CD4-positive, alpha-beta T cell treated with Interleukin-15 for 4 hours (primary cell): ENCODE measurements at regions not wholly inside any gene's neighbourhood (a gene's known extent, or its start where the extent isn't known, plus 50 kb on each side); places are given as distances from the start of the nearest gene placed in this dataset.

Experiments used
- DNase-seq: peaks from one replicate; pipeline ENCODE4 v3.0.0-alpha.2; 2020; ENCODE audit warnings: low spot score

GRCh38 chr5:50964746-50965653, 298.6 kb downstream of the PARP8 start:
- no peak for DNase-seq

- no peak for DNase-seq
Observed at GRCh38 chr5:50965654-50966375, 299.4 kb downstream of the PARP8 start.

GRCh38 chr5:50967009-50967562, 300.6 kb downstream of the PARP8 start:
- no peak for DNase-seq

DNA sequence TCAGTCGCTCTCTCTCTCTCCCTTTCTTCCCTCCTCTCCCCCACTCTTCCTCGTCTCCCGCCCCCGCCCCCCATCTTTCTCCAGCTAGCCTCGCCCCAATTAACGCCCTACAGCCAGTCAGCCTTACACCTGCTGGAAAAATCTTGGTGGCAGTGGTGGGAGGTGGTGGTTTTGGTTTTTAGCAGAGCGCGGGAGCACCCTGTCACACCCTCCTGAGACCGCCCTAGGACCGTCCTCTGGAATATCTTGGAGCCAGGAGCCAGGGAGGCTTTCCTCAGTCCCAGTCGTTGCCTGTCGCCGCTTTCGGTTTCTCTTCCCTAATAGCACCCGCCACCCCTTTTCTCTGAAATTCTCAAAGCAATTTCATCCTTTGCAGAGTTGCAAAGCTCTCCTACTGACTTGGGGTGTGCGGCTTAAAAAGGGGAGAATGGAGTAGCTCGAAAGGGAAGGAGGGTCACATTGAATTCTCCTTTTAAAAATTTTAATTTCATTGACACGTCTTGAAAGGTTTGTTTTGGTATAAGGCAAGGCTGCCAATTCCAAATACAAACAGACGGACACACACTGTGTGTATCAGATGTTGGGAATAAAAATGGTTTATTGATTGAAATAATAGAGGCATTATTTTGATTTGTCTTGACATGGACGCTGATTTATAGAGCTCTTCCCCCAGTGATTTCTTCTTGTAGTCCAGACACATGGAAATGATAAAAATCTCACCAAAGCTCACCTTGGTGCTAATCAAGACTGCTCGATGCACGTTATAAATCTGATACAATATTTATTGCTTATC, 301.3 kb downstream of the PARP8 start:
- DNase-seq = no peak

- DNase-seq = no peak
Observed at GRCh38 chr5:50968356-50969149, 302.1 kb downstream of the PARP8 start.

DNA sequence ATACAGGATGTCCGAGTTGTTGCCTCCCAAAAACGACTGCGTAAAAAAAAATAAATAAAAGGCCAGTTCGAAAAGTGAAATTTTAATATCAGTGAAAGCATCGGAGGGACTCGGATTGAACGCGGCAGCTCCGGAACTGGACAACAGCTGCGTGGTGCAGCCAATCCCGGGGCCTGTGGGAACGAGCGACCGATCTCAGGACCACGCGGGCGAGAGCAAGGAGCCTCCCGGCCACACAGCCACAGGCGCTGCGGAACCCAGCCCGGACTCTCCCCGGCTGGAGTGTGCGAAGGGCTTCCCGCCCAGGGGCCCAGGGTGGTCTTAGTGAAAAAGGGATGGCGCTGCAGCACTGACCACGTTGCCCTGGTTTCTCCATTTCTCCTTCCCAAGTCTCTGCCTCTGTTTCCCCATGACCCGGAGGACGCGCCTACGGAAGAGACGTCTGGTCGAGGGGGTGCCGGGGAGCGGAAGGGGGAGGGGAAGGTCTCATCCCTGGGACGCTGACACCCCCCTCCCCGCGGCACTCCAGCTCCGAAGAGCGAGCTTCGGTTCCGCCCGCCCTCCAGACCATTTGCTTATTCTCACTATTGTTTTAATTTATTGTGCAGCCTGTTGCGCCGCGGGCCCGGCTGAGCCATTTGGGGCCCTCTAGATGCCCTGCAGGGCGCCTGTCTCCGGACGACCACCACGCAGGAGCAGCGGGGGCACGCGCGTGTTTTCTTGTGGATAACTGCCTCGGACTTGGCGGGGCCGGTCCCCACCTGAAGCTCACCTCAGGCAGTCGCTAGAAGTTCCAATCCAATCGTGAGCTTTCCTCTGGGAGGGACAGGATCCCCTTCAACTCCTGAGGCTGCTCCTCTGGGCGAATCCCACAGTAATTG, 303.0 kb downstream of the PARP8 start:
- DNase-seq = no peak

DNA sequence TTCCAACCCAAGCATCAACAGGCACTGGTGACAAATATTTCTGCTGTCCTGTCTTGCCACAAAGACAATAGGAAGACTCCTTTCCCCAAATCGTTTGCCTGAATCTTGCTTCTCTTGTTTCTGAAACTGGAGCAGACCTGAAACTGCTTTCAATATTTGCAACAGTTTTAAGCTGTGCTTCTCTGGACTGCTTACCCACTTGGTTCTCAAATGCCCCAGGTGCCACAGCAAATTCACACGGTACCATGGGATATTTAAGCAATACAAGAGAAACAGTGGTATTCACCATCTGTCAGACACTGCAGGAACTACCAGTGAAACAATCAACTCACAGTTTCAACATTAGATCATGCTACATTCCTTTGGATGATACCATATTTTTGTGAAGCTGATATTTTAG, 309.4 kb downstream of the PARP8 start:
- DNase-seq = no peak

DNA sequence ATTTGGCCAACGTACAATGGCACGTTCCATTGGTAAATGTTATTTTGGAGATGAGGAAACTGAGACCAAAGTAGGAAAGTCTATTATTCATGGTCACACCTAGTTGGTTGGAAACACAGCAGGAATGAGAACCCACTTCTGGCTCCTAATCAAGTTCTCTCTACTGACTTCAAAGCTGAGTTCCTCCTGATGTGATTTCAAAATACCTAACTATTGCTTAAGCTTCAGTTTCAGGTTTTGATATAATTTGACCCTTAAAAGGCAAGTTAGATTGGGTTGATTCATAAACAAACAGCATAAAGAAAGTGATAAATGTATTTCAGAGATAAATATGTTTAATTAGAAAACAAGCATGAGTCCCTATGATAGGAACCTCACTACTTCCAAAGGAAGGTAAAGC, 312.5 kb downstream of the PARP8 start:
- no peak for DNase-seq

- DNase-seq = no peak
Observed at GRCh38 chr5:50984640-50985039, 318.2 kb downstream of the PARP8 start.

- DNase-seq = no peak
Observed at GRCh38 chr5:50990296-50990924, 324.0 kb downstream of the PARP8 start.

GRCh38 chr5:50995285-50995942, 329.0 kb downstream of the PARP8 start:
- no peak for DNase-seq

DNA sequence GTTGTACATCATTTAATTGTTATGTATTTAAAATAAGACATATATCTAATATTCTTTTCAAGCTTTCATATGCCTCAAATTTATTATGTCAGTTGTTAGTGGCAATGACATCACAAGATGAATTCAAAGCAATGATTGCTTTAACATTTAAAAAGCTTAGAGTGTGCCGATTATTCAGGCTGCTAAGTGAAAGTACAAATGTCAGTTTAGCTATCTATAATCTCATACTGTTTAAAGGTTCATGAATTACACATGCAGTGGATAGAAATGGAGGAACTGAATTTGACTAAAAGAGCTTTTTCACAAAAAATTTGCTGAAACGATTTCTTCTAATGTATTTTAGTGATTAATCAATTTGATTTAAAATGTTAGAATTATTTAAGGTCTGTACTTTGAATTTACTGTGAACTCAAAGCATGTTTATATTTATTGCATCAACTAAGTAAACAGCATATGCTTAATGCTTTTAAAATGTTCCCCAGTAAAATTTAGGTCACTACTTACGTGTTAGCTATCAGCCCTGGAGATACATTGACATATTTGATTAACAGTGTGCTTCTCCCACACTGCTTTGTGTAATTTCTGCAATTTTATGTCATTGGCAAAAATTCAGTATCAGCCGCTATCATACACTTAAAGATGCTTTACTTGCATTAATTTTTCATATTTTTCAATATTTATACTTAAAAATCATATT, 334.9 kb downstream of the PARP8 start:
- no peak for DNase-seq

- no peak for DNase-seq
Observed at GRCh38 chr5:51002368-51002767, 335.9 kb downstream of the PARP8 start.

DNA sequence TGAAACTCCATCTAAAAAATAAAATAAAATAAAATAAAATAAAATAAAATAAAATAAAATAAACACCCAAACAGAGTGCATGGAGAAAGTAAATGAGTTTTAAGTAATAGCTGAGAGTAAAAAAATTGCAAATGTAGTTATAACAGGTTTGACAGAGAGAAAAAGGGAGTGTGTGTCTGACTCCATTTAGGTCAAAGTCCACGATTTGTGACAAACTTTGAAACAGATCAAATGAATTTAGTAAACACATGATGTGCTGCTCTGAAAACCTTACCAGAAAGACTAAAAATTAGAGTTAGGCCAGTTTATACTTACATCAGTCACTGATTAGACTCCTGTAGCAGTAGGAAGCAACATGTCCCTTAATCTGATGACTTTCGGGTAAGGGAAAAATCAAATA, 346.6 kb downstream of the PARP8 start:
- DNase-seq = no peak

GRCh38 chr5:51018423-51018822, 352.0 kb downstream of the PARP8 start:
- DNase-seq = no peak

- no peak for DNase-seq
Observed at GRCh38 chr5:51024263-51024662, 357.8 kb downstream of the PARP8 start.

- no peak for DNase-seq
Observed at GRCh38 chr5:51027271-51027670, 356.0 kb upstream of the ISL1 start.

DNA sequence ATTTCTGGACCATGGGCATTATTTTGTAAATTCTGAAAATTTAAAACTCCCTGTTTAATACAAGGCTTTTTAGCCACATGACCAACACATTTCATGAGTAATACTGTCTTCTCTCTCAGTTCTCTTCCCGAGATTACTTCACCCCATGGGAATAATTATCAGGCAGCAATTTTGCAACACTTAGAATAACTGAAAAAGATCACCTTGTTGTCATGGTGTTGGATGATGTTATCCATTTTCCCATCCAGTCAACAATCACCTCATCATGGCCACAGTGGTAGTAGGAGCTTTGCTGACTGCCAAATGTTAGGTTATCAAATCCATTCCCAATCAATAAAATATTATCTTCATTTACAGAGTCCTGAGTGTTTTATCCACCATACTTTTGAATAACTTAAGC, 354.9 kb upstream of the ISL1 start:
- DNase-seq = no peak

DNA sequence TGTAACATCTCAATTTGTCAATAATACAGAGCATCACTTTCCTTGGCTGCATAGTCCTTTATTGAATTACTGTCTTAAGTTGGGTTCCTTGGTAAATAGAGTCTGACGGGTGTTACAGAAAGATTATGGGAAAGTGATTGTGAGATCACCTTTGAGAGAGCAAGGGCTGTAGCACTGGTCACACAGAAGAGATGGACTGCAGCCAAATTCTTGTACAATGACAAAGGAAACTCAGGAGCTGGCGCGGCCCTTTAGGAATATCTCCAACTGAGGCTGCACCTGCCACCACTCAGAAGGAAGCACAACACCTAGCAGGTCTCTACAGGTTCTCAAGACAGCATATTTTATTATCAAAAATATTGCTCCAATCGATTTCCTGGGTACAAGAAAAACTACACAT, 350.0 kb upstream of the ISL1 start:
- DNase-seq = no peak
